MCF 10A (cell line): ENCODE measurements at regions not wholly inside any gene's neighbourhood (a gene's known extent, or its start where the extent isn't known, plus 50 kb on each side); places are given as distances from the start of the nearest gene placed in this dataset.

ENCODE experiments used
- BruUV-seq: library from RNA; stranded (reverse); fragments of 400-500 nt; replicated peaks from 2 replicates; lab custom pipeline; 2021; lab: Mats Ljungman, UMichigan
- CTCF ChIA-PET: fragments of 300-600 bp; sonication (Branson Sonifier 250); formaldehyde crosslinking; extraction: SDS; loops from one replicate; lab custom pipeline; 2021; ENCODE audit warnings: antibody characterized with exemption, inconsistent platforms; lab: Yijun Ruan, JAX
- POLR2A ChIA-PET: fragments of 300-600, 350-650 bp; sonication (Branson Sonifier 250); formaldehyde crosslinking; extraction: SDS; loops from one replicate; lab custom pipeline; 2020; ENCODE audit warnings: antibody characterized with exemption, inconsistent platforms; lab: Yijun Ruan, JAX
- DNase-seq: peaks from one replicate; pipeline ENCODE4 v3.0.0-alpha.2; 2018; ENCODE audit not compliant: unreplicated experiment
- H3K27ac Mint-ChIP-seq: one replicate; pipeline ENCODE4 v1.8.0; 2022; ENCODE audit warnings: mild to moderate bottlenecking, low read depth, mixed read lengths; ENCODE audit not compliant: unreplicated experiment
- H3K27me3 Mint-ChIP-seq: one replicate; pipeline ENCODE4 v1.8.0; 2022; ENCODE audit warnings: mixed read lengths; ENCODE audit not compliant: insufficient read depth, unreplicated experiment
- H3K36me3 Mint-ChIP-seq: one replicate; pipeline ENCODE4 v1.8.0; 2022; ENCODE audit warnings: mild to moderate bottlenecking, moderate library complexity, mixed read lengths; ENCODE audit not compliant: insufficient read depth, unreplicated experiment
- H3K4me1 Mint-ChIP-seq: one replicate; pipeline ENCODE4 v1.8.0; 2022; ENCODE audit warnings: mixed read lengths; ENCODE audit not compliant: insufficient read depth, unreplicated experiment
- H3K4me3 Mint-ChIP-seq: one replicate; pipeline ENCODE4 v1.8.0; 2022; ENCODE audit warnings: mild to moderate bottlenecking, moderate library complexity, mixed read lengths; ENCODE audit not compliant: unreplicated experiment
- H3K9me3 Mint-ChIP-seq: one replicate; pipeline ENCODE4 v1.8.0; 2022; ENCODE audit warnings: mixed read lengths; ENCODE audit not compliant: unreplicated experiment
- CTCF ChIP-seq: fragments of 200-600 bp; IDR thresholded peaks from one replicate; pipeline ENCODE4 v1.8.0; 2022; ENCODE audit warnings: antibody characterized with exemption, mild to moderate bottlenecking; ENCODE audit not compliant: unreplicated experiment
- intact Hi-C: fragments of 100-400 bp; cut with micrococcal nuclease; formaldehyde crosslinking; loops from 2 replicates; pipeline ENCODE4 v1.14.1; 2022

DNA sequence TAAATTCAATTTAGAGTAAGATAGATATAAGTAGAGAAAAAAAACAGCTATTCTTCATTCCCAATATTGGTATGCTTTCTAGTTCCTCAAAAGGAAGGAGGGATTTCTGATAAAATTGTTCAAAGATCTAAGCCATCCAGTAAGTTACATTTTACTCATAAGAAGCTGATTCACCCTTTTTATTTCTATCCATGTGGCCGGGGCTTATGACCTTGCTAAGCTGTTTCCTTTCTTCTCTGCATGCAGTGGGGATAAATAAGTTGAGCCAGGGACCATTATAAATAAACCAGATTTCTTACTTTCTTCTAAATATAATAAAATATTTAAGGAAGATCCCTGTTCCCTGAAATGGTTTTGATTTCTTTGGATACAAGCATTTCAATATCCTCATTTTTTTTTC, 502.3 kb downstream of the PDHA2 start:
- DNase-seq = no peak
- Mint-ChIP-seq H3K27me3 (no peaks in the 10 kb centered on the region), H3K4me1 (no peaks in the 10 kb centered on the region), H3K36me3 (no peaks in the 10 kb centered on the region), H3K27ac (no peak overlapping the region), H3K9me3 (peaks cover 8% of the 10 kb centered on the region), H3K4me3 (no peak overlapping the region)
- intact Hi-C loops = no loop called here
- BruUV-seq = no TSS peak
- CTCF ChIA-PET = interaction anchor here (0.6 to 1.9 kb wide), 3 partner anchors 10 to 136 kb away, joined by 3 to 10 read pairs (median 6); no protein-coding TSS in a partner anchor
- POLR2A ChIA-PET = no interaction called here
- TF ChIP-seq CTCF = no peak

GRCh38 chr4:96342790-96343455, 503.0 kb downstream of the PDHA2 start:
- ChIA-PET CTCF (interaction anchor here (0.8 to 1.9 kb wide), 2 partner anchors 9 to 10 kb away, joined by 6 to 10 read pairs; no protein-coding TSS in a partner anchor), POLR2A (no interaction called here)
- H3K4me1 Mint-ChIP-seq = no peaks in the 10 kb centered on the region
- DNase-seq = no peak
- no peak for TF ChIP-seq CTCF
- no peak overlapping the region for H3K4me3 Mint-ChIP-seq
- no TSS peak for BruUV-seq
- H3K27ac Mint-ChIP-seq = no peak overlapping the region
- no peaks in the 10 kb centered on the region for H3K27me3 Mint-ChIP-seq
- H3K9me3 Mint-ChIP-seq = peaks cover 8% of the 10 kb centered on the region
- H3K36me3 Mint-ChIP-seq = no peaks in the 10 kb centered on the region
- intact Hi-C loops = no loop called here

- no TSS peak for BruUV-seq
- H3K27me3 Mint-ChIP-seq = no peaks in the 10 kb centered on the region
- no peak overlapping the region for H3K27ac Mint-ChIP-seq
- no peak for DNase-seq
- no peak overlapping the region for H3K4me3 Mint-ChIP-seq
- CTCF ChIA-PET = interaction anchor here (0.6 kb wide), 1 partner anchor 723 kb away, joined by 4 read pairs; no protein-coding TSS in a partner anchor
- POLR2A ChIA-PET = no interaction called here
- peaks cover 5% of the 10 kb centered on the region for H3K9me3 Mint-ChIP-seq
- no peaks in the 10 kb centered on the region for H3K36me3 Mint-ChIP-seq
- TF ChIP-seq CTCF = no peak
- no peaks in the 10 kb centered on the region for H3K4me1 Mint-ChIP-seq
- intact Hi-C loops = no loop called here
Observed at GRCh38 chr4:96343836-96344235, 503.9 kb downstream of the PDHA2 start.

- intact Hi-C loops = no loop called here
- no peak for DNase-seq
- POLR2A ChIA-PET = interaction anchor here (0.6 kb wide), 1 partner anchor 1098 kb away, joined by 3 read pairs; no protein-coding TSS in a partner anchor
- no peak for TF ChIP-seq CTCF
- no peak overlapping the region for H3K4me3 Mint-ChIP-seq
- no peaks in the 10 kb centered on the region for H3K9me3 Mint-ChIP-seq
- H3K27me3 Mint-ChIP-seq = no peaks in the 10 kb centered on the region
- no TSS peak for BruUV-seq
- no peaks in the 10 kb centered on the region for H3K36me3 Mint-ChIP-seq
- no peaks in the 10 kb centered on the region for H3K4me1 Mint-ChIP-seq
- CTCF ChIA-PET = interaction anchor here (1.2 kb wide), 1 partner anchor 799 kb away, joined by 3 read pairs; the partner anchor contains the start of gene UNC5C
- no peak overlapping the region for H3K27ac Mint-ChIP-seq
Observed at GRCh38 chr4:96347582-96347981, 507.7 kb downstream of the PDHA2 start.
